Panc1 (cell line): ENCODE measurements at regions not wholly inside any gene's neighbourhood (a gene's known extent, or its start where the extent isn't known, plus 50 kb on each side); places are given as distances from the start of the nearest gene placed in this dataset.

Source experiments
- TF ChIP-seq, protein P1 (sequence below): fragments of 450-650 bp; IDR thresholded peaks from 2 replicates; pipeline ENCODE4 v1.5.1; 2017; ENCODE audit warnings: mild to moderate bottlenecking
- TF ChIP-seq, protein P2 (sequence below), 2 experiments: IDR thresholded peaks; 2 replicates each; pipeline ENCODE4 v1.6.1; 2011 to 2012; ENCODE audit warnings: low read depth in 2 of 2, control low read depth in 1 of 2, low read length in 1 of 2, mild to moderate bottlenecking in 1 of 2, moderate library complexity in 1 of 2; ENCODE audit not compliant: insufficient read depth in 1 of 2

GRCh38 chr14:53701108-53701875, 255.3 kb downstream of the BMP4 start:
- TF ChIP-seq, protein P1, sequence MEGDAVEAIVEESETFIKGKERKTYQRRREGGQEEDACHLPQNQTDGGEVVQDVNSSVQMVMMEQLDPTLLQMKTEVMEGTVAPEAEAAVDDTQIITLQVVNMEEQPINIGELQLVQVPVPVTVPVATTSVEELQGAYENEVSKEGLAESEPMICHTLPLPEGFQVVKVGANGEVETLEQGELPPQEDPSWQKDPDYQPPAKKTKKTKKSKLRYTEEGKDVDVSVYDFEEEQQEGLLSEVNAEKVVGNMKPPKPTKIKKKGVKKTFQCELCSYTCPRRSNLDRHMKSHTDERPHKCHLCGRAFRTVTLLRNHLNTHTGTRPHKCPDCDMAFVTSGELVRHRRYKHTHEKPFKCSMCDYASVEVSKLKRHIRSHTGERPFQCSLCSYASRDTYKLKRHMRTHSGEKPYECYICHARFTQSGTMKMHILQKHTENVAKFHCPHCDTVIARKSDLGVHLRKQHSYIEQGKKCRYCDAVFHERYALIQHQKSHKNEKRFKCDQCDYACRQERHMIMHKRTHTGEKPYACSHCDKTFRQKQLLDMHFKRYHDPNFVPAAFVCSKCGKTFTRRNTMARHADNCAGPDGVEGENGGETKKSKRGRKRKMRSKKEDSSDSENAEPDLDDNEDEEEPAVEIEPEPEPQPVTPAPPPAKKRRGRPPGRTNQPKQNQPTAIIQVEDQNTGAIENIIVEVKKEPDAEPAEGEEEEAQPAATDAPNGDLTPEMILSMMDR, result no peak
- TF ChIP-seq, protein P2, sequence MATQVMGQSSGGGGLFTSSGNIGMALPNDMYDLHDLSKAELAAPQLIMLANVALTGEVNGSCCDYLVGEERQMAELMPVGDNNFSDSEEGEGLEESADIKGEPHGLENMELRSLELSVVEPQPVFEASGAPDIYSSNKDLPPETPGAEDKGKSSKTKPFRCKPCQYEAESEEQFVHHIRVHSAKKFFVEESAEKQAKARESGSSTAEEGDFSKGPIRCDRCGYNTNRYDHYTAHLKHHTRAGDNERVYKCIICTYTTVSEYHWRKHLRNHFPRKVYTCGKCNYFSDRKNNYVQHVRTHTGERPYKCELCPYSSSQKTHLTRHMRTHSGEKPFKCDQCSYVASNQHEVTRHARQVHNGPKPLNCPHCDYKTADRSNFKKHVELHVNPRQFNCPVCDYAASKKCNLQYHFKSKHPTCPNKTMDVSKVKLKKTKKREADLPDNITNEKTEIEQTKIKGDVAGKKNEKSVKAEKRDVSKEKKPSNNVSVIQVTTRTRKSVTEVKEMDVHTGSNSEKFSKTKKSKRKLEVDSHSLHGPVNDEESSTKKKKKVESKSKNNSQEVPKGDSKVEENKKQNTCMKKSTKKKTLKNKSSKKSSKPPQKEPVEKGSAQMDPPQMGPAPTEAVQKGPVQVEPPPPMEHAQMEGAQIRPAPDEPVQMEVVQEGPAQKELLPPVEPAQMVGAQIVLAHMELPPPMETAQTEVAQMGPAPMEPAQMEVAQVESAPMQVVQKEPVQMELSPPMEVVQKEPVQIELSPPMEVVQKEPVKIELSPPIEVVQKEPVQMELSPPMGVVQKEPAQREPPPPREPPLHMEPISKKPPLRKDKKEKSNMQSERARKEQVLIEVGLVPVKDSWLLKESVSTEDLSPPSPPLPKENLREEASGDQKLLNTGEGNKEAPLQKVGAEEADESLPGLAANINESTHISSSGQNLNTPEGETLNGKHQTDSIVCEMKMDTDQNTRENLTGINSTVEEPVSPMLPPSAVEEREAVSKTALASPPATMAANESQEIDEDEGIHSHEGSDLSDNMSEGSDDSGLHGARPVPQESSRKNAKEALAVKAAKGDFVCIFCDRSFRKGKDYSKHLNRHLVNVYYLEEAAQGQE (IDR thresholded peaks at IDR 0.05; ENCODE audit: insufficient read depth in 1 of 2, low read depth in 2 of 2, low read length in 1 of 2), result no peak
